ENCODE measurements at regions not wholly inside any gene's neighbourhood (a gene's known extent, or its start where the extent isn't known, plus 50 kb on each side); places are given as distances from the start of the nearest gene placed in this dataset.

DNA sequence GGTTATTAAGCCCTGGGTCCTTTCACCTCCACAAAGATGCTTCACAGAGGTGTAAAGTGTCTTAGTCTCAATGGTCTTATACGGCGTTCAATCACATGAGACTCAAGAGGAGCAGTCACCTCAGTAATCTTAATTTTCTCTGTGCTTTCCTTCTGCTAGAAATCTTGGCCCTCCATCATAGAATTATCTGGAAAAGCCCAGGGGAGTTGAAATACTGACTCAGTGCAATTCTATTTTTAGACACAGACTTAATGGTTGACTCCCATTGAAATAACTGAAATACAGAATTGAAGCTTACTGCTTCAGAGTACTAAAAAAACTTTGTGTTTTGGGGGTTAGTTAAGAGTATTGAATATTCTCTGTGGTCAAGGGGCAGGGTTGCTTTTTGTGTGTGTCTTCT, 94.5 kb upstream of the IL15 start:
- H3K27ac ChIP-seq, result no peak overlapping the region
- H3K27me3 ChIP-seq (replicated peaks in 1 of 7), result no peaks in the 10 kb centered on the region
- 90 to 100% (median 91%) methylated on average over 2 of the region's 2 CpGs for WGBS, 5 donors
- no peaks in the 10 kb centered on the region for H3K36me3 ChIP-seq
- peaks cover 0 to 19% (median 15%) of the 10 kb centered on the region in 8 donors for H3K9me3 ChIP-seq
- DNase-seq, result no peak
- H3K4me3 ChIP-seq, result no peak overlapping the region
- TF ChIP-seq, protein P1, sequence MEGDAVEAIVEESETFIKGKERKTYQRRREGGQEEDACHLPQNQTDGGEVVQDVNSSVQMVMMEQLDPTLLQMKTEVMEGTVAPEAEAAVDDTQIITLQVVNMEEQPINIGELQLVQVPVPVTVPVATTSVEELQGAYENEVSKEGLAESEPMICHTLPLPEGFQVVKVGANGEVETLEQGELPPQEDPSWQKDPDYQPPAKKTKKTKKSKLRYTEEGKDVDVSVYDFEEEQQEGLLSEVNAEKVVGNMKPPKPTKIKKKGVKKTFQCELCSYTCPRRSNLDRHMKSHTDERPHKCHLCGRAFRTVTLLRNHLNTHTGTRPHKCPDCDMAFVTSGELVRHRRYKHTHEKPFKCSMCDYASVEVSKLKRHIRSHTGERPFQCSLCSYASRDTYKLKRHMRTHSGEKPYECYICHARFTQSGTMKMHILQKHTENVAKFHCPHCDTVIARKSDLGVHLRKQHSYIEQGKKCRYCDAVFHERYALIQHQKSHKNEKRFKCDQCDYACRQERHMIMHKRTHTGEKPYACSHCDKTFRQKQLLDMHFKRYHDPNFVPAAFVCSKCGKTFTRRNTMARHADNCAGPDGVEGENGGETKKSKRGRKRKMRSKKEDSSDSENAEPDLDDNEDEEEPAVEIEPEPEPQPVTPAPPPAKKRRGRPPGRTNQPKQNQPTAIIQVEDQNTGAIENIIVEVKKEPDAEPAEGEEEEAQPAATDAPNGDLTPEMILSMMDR (IDR thresholded peaks at IDR 0.05 in 8 of 11, conservative IDR thresholded peaks at IDR 0.05 in 3 of 11), result no peak
- TF ChIP-seq POLR2A (IDR thresholded peaks at IDR 0.05) (no peak), POLR2AphosphoS5 (IDR thresholded peaks at IDR 0.05) (no peak)
- intact Hi-C loops (cut with DNase I; ENCODE audit: low total_unique reads), result no loop called here
- H3K4me1 ChIP-seq, result no peaks in the 10 kb centered on the region

DNA sequence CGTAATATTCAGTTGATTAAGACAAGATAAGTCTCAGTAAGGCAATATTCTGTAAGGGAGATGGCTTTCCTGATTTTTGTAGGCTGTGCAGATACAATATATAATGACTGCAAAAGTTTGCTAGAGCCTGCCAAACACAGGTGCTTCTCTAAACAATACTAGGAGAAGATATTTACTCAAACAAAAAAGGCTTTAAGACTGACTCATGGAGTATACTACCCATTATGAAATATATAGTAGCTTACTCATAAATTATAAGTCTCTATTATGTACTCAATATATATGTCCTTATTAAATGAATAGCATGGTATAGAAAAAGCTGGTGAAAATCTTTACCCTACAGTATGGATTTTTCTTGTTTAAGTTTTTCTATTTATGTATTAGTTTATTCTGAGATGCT, 93.2 kb upstream of the IL15 start:
- no peaks in the 10 kb centered on the region for H3K4me1 ChIP-seq
- no peaks in the 10 kb centered on the region for H3K27me3 ChIP-seq (replicated peaks in 1 of 7)
- H3K36me3 ChIP-seq, result no peaks in the 10 kb centered on the region
- WGBS, 5 donors, result 84 to 90% (median 88%) methylated on average over 1 of the region's 1 CpG
- DNase-seq, result no peak
- no peak overlapping the region for H3K4me3 ChIP-seq
- TF ChIP-seq POLR2A (IDR thresholded peaks at IDR 0.05), result no peak
- TF ChIP-seq, protein P1 (IDR thresholded peaks at IDR 0.05 in 8 of 11, conservative IDR thresholded peaks at IDR 0.05 in 3 of 11), result no peak
- no peak for TF ChIP-seq POLR2AphosphoS5 (IDR thresholded peaks at IDR 0.05)
- intact Hi-C loops (cut with DNase I; ENCODE audit: low total_unique reads), result no loop called here
- no peak overlapping the region for H3K27ac ChIP-seq
- peaks cover 0 to 10% (median 4%) of the 10 kb centered on the region in 8 donors for H3K9me3 ChIP-seq

DNA sequence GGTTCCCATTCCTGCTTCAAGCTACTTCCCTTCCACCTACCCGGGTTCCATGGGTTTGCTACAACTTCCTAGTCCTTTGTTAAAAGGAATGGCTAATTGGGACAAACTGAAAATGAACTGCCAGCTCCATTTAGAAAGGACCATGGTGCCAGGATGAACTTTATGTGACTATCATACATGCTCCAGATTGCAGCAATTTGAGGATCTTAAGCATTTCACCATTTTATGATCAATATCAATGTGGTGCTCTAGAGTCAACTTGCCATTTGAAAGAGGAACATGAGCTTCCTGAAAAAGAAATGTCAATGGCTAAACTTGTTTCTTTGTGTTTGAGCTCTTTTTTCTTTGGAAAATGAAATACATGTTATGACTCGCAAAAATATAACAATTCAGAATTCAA, 92.7 kb upstream of the IL15 start:
- Histone ChIP-seq H3K27me3 (replicated peaks in 1 of 7) (no peaks in the 10 kb centered on the region), H3K9me3 (peaks cover 0 to 5% (median 0%) of the 10 kb centered on the region in 8 donors), H3K4me3 (no peak overlapping the region), H3K36me3 (no peaks in the 10 kb centered on the region), H3K4me1 (no peaks in the 10 kb centered on the region), H3K27ac (no peak overlapping the region)
- TF ChIP-seq POLR2AphosphoS5 (IDR thresholded peaks at IDR 0.05), result no peak
- no peak for TF ChIP-seq POLR2A (IDR thresholded peaks at IDR 0.05)
- TF ChIP-seq, protein P1 (IDR thresholded peaks at IDR 0.05 in 8 of 11, conservative IDR thresholded peaks at IDR 0.05 in 3 of 11), result no peak
- intact Hi-C loops (cut with DNase I; ENCODE audit: low total_unique reads), result no loop called here
- DNase-seq, result no peak
- WGBS, 5 donors, result 66 to 88% (median 76%) methylated on average over 2 of the region's 2 CpGs

DNA sequence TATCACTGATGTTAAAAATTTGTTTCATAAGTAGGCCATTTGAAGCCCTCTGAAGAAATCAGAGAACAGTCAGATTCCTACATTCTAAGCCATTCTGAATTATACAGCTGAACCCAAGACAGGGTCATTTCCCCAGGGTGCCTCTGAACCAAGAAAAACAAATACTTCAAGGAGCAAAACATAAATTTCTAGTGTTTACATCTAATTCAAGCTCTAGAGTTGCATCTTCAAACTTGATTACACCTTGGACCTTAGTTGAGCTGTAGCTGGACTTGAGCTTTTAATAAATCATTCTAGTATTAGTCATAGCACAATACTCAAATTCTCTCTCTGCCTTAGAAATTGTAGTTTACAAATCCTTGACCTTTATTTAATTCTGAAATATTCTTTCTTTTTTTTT, 87.6 kb upstream of the IL15 start:
- no peaks in the 10 kb centered on the region for H3K36me3 ChIP-seq
- no peak for DNase-seq
- no peak overlapping the region for H3K27ac ChIP-seq
- no peaks in the 10 kb centered on the region for H3K4me1 ChIP-seq
- no peak overlapping the region for H3K4me3 ChIP-seq
- intact Hi-C loops (cut with DNase I; ENCODE audit: low total_unique reads), result no loop called here
- H3K27me3 ChIP-seq (replicated peaks in 1 of 7), result no peaks in the 10 kb centered on the region
- peaks cover 0 to 19% (median 2%) of the 10 kb centered on the region in 8 donors for H3K9me3 ChIP-seq
- no peak for TF ChIP-seq POLR2A (IDR thresholded peaks at IDR 0.05)

DNA sequence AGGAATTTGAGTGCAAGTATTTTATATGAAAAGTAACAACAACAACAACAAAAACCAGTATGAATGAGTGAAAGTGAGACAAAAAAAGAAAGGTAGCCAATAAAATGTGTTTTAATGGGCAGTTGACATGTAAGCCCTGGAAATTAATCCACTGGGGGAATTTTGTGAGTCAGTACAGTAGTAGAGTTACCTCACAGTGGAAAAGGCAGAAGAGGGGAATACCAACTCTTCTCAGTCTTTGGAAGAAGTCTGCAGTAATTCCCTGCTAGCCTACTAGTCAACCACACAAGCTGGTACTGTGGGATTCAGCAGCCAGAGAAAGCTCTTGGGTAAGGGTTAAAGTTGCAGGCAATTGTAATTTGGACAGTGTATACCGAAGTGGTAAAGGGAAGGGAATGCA, 76.3 kb upstream of the IL15 start:
- Histone ChIP-seq H3K4me3 (no peak overlapping the region), H3K4me1 (no peaks in the 10 kb centered on the region), H3K27me3 (replicated peaks in 1 of 7) (no peaks in the 10 kb centered on the region), H3K36me3 (no peaks in the 10 kb centered on the region), H3K9me3 (no peaks in the 10 kb centered on the region), H3K27ac (no peak overlapping the region)
- TF ChIP-seq, protein P1 (IDR thresholded peaks at IDR 0.05 in 8 of 11, conservative IDR thresholded peaks at IDR 0.05 in 3 of 11), result no peak
- no peak for TF ChIP-seq POLR2A (IDR thresholded peaks at IDR 0.05)
- no peak for TF ChIP-seq POLR2AphosphoS5 (IDR thresholded peaks at IDR 0.05)
- no peak for DNase-seq
- WGBS, 5 donors, result 49 to 84% (median 56%) methylated on average over 1 of the region's 1 CpG
- intact Hi-C loops (cut with DNase I; ENCODE audit: low total_unique reads), result no loop called here
